Trophoblast cell (in vitro differentiated cells and primary cell): ENCODE measurements at regions not wholly inside any gene's neighbourhood (a gene's known extent, or its start where the extent isn't known, plus 50 kb on each side); places are given as distances from the start of the nearest gene placed in this dataset.
"Not testable (repeated sequence)": the region's sequence is repeated elsewhere in the genome, so short reads cannot be mapped to it uniquely, and the experiment has no call there.

Source experiments
- DNase-seq, 2 donors: peaks; one replicate each; pipeline ENCODE4 v3.0.0-alpha.2; 2016
- H2AFZ ChIP-seq: 2 replicates; pipeline ENCODE4 v1.6.1; 2013; ENCODE audit warnings: low read length, moderate library complexity, mild to moderate bottlenecking; ENCODE audit not compliant: insufficient read depth, poor library complexity
- H2AK5ac ChIP-seq: 2 replicates; pipeline ENCODE4 v1.6.1; 2013; ENCODE audit warnings: mild to moderate bottlenecking, low read length
- H2BK120ac ChIP-seq: 2 replicates; pipeline ENCODE4 v1.6.1; 2013; ENCODE audit warnings: low read length, mild to moderate bottlenecking, moderate library complexity; ENCODE audit not compliant: insufficient read depth, poor library complexity
- H2BK12ac ChIP-seq: 2 replicates; pipeline ENCODE4 v1.6.1; 2013; ENCODE audit warnings: mild to moderate bottlenecking, low read length, moderate library complexity
- H2BK5ac ChIP-seq: 2 replicates; pipeline ENCODE4 v1.6.1; 2013; ENCODE audit warnings: low read length, low read depth, moderate library complexity, mild to moderate bottlenecking; ENCODE audit not compliant: poor library complexity
- H3K14ac ChIP-seq: 2 replicates; pipeline ENCODE4 v1.6.1; 2013; ENCODE audit warnings: mild to moderate bottlenecking, low read length
- H3K18ac ChIP-seq: 2 replicates; pipeline ENCODE4 v1.6.1; 2013; ENCODE audit warnings: mild to moderate bottlenecking, low read length
- H3K23ac ChIP-seq: 2 replicates; pipeline ENCODE4 v1.6.1; 2013; ENCODE audit warnings: low read length
- H3K27ac ChIP-seq: 2 replicates; pipeline ENCODE4 v1.5.1; 2013; ENCODE audit warnings: low read depth, mild to moderate bottlenecking, inconsistent platforms, low read length, moderate library complexity
- H3K27me3 ChIP-seq: 2 replicates; pipeline ENCODE4 v1.6.1; 2013; ENCODE audit warnings: inconsistent platforms, mild to moderate bottlenecking, low read length, moderate library complexity; ENCODE audit not compliant: insufficient read depth
- H3K36me3 ChIP-seq, 2 experiments: 1 replicate in 1 of 2; 2 replicates in 1 of 2; pipeline ENCODE4 v1.6.1; 2013; ENCODE audit warnings: low read length in 2 of 2, mild to moderate bottlenecking in 2 of 2, moderate library complexity in 1 of 2; ENCODE audit not compliant: insufficient read depth in 2 of 2, control insufficient read depth in 1 of 2
- H3K4ac ChIP-seq: 2 replicates; pipeline ENCODE4 v1.6.1; 2013; ENCODE audit warnings: low read depth, mild to moderate bottlenecking, low read length, moderate library complexity
- H3K4me1 ChIP-seq, 2 experiments: 1 replicate in 1 of 2; 2 replicates in 1 of 2; pipeline ENCODE4 v1.6.1; 2013; ENCODE audit warnings: low read length in 2 of 2, mild to moderate bottlenecking in 2 of 2, moderate library complexity in 1 of 2; ENCODE audit not compliant: insufficient read depth in 2 of 2, control insufficient read depth in 1 of 2
- H3K4me2 ChIP-seq: 2 replicates; pipeline ENCODE4 v1.6.1; 2013; ENCODE audit warnings: inconsistent platforms, mild to moderate bottlenecking, low read length, moderate library complexity
- H3K4me3 ChIP-seq: 2 replicates; pipeline ENCODE4 v1.5.1; 2013; ENCODE audit warnings: mild to moderate bottlenecking, low read depth, low read length, inconsistent platforms
- H3K79me1 ChIP-seq: one replicate; pipeline ENCODE4 v1.6.1; 2013; ENCODE audit warnings: low read length
- H3K79me2 ChIP-seq: 2 replicates; pipeline ENCODE4 v1.6.1; 2013; ENCODE audit warnings: low read length, mild to moderate bottlenecking; ENCODE audit not compliant: control insufficient read depth, insufficient read depth, poor library complexity
- H3K9ac ChIP-seq: 2 replicates; pipeline ENCODE4 v1.6.1; 2013; ENCODE audit warnings: mild to moderate bottlenecking, low read length
- H3K9me3 ChIP-seq: 2 replicates; pipeline ENCODE4 v1.6.1; 2013; ENCODE audit warnings: low read depth, mild to moderate bottlenecking, control low read depth, inconsistent platforms, low read length; ENCODE audit not compliant: insufficient read depth
- H4K12ac ChIP-seq: 2 replicates; pipeline ENCODE4 v1.6.1; 2013; ENCODE audit warnings: low read depth, mild to moderate bottlenecking, low read length, moderate library complexity
- H4K8ac ChIP-seq: 2 replicates; pipeline ENCODE4 v1.6.1; 2013; ENCODE audit warnings: low read depth, mild to moderate bottlenecking, low read length, moderate library complexity
- H4K91ac ChIP-seq: one replicate; pipeline ENCODE4 v1.6.1; 2013; ENCODE audit warnings: low read depth, mild to moderate bottlenecking, low read length, moderate library complexity
- WGBS: extraction: QIAGEN DNeasy Blood & Tissue Kit; methylation state at CpG from one replicate; pipeline ENCODE4 v1.1.7; 2013; ENCODE audit warnings: missing lambda C conversion rate; ENCODE audit not compliant: insufficient read length, insufficient coverage; ENCODE audit errors: extremely low coverage; 5-methylcytosine and 5-hydroxymethylcytosine counted together

GRCh38 chr11:38601371-38601770, 2003.3 kb upstream of the RAG2 start:
- H3K23ac ChIP-seq, H3K27ac ChIP-seq, H3K36me3 ChIP-seq, H2BK5ac ChIP-seq, H3K4me2 ChIP-seq, H4K8ac ChIP-seq, H4K91ac ChIP-seq, H3K14ac ChIP-seq, H2AK5ac ChIP-seq, H3K18ac ChIP-seq, H3K79me1 ChIP-seq, H2BK12ac ChIP-seq, H3K79me2 ChIP-seq, H4K12ac ChIP-seq, DNase-seq, H3K4ac ChIP-seq, H3K9me3 ChIP-seq, H2BK120ac ChIP-seq, H3K9ac ChIP-seq, H3K4me3 ChIP-seq, H3K27me3 ChIP-seq, H3K4me1 ChIP-seq, H2AFZ ChIP-seq: not testable (repeated sequence)
- WGBS = no CpG with 5 or more reads among the region's 2 CpGs

GRCh38 chr11:38598418-38598817, 2000.4 kb upstream of the RAG2 start:
- Histone ChIP-seq H3K4me3 (no peak overlapping the region), H3K27me3 (no peaks in the 10 kb centered on the region), H2BK12ac (no peak overlapping the region), H3K18ac (no peak overlapping the region), H4K12ac (no peak overlapping the region), H2BK5ac (no peak overlapping the region), H3K9ac (no peak overlapping the region), H3K23ac (no peak overlapping the region), H3K14ac (no peak overlapping the region), H2AK5ac (no peak overlapping the region), H3K4ac (no peak overlapping the region), H3K9me3 (no peaks in the 10 kb centered on the region), H3K79me1 (no peaks in the 10 kb centered on the region), H3K27ac (no peak overlapping the region), H4K91ac (no peak overlapping the region), H2AFZ (no peak overlapping the region), H3K36me3 (no peaks in the 10 kb centered on the region), H3K4me2 (no peak overlapping the region), H3K79me2 (no peaks in the 10 kb centered on the region), H3K4me1 (peaks cover 0 to 3% of the 10 kb centered on the region in 2 experiments), H2BK120ac (no peak overlapping the region), H4K8ac (no peak overlapping the region)
- DNase-seq = no peak
- WGBS = no CpG with 5 or more reads among the region's 6 CpGs

- not testable (repeated sequence) for H3K23ac ChIP-seq, H3K79me1 ChIP-seq, H3K4me2 ChIP-seq, H3K27ac ChIP-seq, H3K27me3 ChIP-seq, H3K36me3 ChIP-seq, H2BK5ac ChIP-seq, H2BK12ac ChIP-seq, H3K14ac ChIP-seq, H3K4me3 ChIP-seq, H3K79me2 ChIP-seq, H2AFZ ChIP-seq, H4K12ac ChIP-seq, H4K8ac ChIP-seq, DNase-seq, H2BK120ac ChIP-seq, H4K91ac ChIP-seq, H3K4ac ChIP-seq, H3K9ac ChIP-seq, H3K9me3 ChIP-seq, H3K18ac ChIP-seq, H2AK5ac ChIP-seq, H3K4me1 ChIP-seq
- no CpG with 5 or more reads among the region's 13 CpGs for WGBS
Measured at GRCh38 chr11:38595359-38596016, 1997.5 kb upstream of the RAG2 start.

GRCh38 chr11:38594895-38595294, 1996.9 kb upstream of the RAG2 start:
- Histone ChIP-seq H3K9ac (no peak overlapping the region), H3K79me1 (no peaks in the 10 kb centered on the region), H3K27me3 (no peaks in the 10 kb centered on the region), H4K91ac (no peak overlapping the region), H3K18ac (no peak overlapping the region), H4K8ac (no peak overlapping the region), H3K79me2 (no peaks in the 10 kb centered on the region), H3K14ac (no peak overlapping the region), H3K9me3 (no peaks in the 10 kb centered on the region), H2BK12ac (no peak overlapping the region), H3K27ac (no peak overlapping the region), H4K12ac (no peak overlapping the region), H3K4me1 (no peaks in the 10 kb centered on the region), H2BK5ac (no peak overlapping the region), H2BK120ac (no peak overlapping the region), H3K4ac (no peak overlapping the region), H3K4me2 (no peak overlapping the region), H3K4me3 (no peak overlapping the region), H2AFZ (no peak overlapping the region), H3K23ac (no peak overlapping the region), H2AK5ac (no peak overlapping the region), H3K36me3 (no peaks in the 10 kb centered on the region)
- no peak for DNase-seq
- WGBS = no CpG with 5 or more reads among the region's 3 CpGs
